ENCODE measurements at regions not wholly inside any gene's neighbourhood (a gene's known extent, or its start where the extent isn't known, plus 50 kb on each side); places are given as distances from the start of the nearest gene placed in this dataset.

GRCh38 chr2:129006901-129007300 lies 688.2 kb upstream of the HS6ST1 start:
- no peak for FAIRE-seq
- TF ChIP-seq POLR2AphosphoS5 (IDR thresholded peaks at IDR 0.05; ENCODE audit: low read depth, low read length) = no peak
- TF ChIP-seq POU2F2 (IDR thresholded peaks at IDR 0.05; ENCODE audit: low read depth, low read length) = no peak
- no peak for TF ChIP-seq SPI1 (IDR thresholded peaks at IDR 0.05; ENCODE audit: low read depth, low read length)
- TF ChIP-seq POLR2A (IDR thresholded peaks at IDR 0.05; ENCODE audit: low read depth, low read length) = no peak
- no peak for TF ChIP-seq PAX5 (IDR thresholded peaks at IDR 0.05; ENCODE audit: insufficient read depth, low read length, severe bottlenecking)
- no peak for TF ChIP-seq TAF1 (IDR thresholded peaks at IDR 0.05; ENCODE audit: low read depth, low read length)

GRCh38 chr2:129008055-129008880 lies 689.6 kb upstream of the HS6ST1 start:
- DNase-seq (ENCODE audit: insufficient read length, low spot score) = no peak
- TF ChIP-seq PAX5 (IDR thresholded peaks at IDR 0.05; ENCODE audit: insufficient read depth, low read length, severe bottlenecking) (no peak), TAF1 (IDR thresholded peaks at IDR 0.05; ENCODE audit: low read depth, low read length) (no peak), POLR2A (IDR thresholded peaks at IDR 0.05; ENCODE audit: low read depth, low read length) (no peak), SPI1 (IDR thresholded peaks at IDR 0.05; ENCODE audit: low read depth, low read length) (no peak), POLR2AphosphoS5 (IDR thresholded peaks at IDR 0.05; ENCODE audit: low read depth, low read length) (no peak), POU2F2 (IDR thresholded peaks at IDR 0.05; ENCODE audit: low read depth, low read length) (no peak)
- FAIRE-seq = no peak

More at GRCh38 chr2:129006901-129007300, 688.2 kb upstream of the HS6ST1 start:
- DNase-seq (ENCODE audit: insufficient read length, low spot score) = no peak

- TF ChIP-seq PAX5 (IDR thresholded peaks at IDR 0.05; ENCODE audit: insufficient read depth, low read length, severe bottlenecking) = no peak
- TF ChIP-seq SPI1 (IDR thresholded peaks at IDR 0.05; ENCODE audit: low read depth, low read length) = no peak
- no peak for TF ChIP-seq POLR2A (IDR thresholded peaks at IDR 0.05; ENCODE audit: low read depth, low read length)
- TF ChIP-seq POU2F2 (IDR thresholded peaks at IDR 0.05; ENCODE audit: low read depth, low read length) = no peak
- TF ChIP-seq TAF1 (IDR thresholded peaks at IDR 0.05; ENCODE audit: low read depth, low read length) = no peak
- no peak for TF ChIP-seq POLR2AphosphoS5 (IDR thresholded peaks at IDR 0.05; ENCODE audit: low read depth, low read length)
- no peak for FAIRE-seq
- DNase-seq (ENCODE audit: insufficient read length, low spot score) = no peak
These were observed 690.4 kb upstream of the HS6ST1 start for GRCh38 chr2:129008881-129009554.

GRCh38 chr2:129009555-129010146 lies 691.0 kb upstream of the HS6ST1 start:
- TF ChIP-seq PAX5 (IDR thresholded peaks at IDR 0.05; ENCODE audit: insufficient read depth, low read length, severe bottlenecking) = no peak
- no peak for TF ChIP-seq POLR2A (IDR thresholded peaks at IDR 0.05; ENCODE audit: low read depth, low read length)
- TF ChIP-seq POLR2AphosphoS5 (IDR thresholded peaks at IDR 0.05; ENCODE audit: low read depth, low read length) = no peak
- TF ChIP-seq POU2F2 (IDR thresholded peaks at IDR 0.05; ENCODE audit: low read depth, low read length) = no peak
- no peak for TF ChIP-seq TAF1 (IDR thresholded peaks at IDR 0.05; ENCODE audit: low read depth, low read length)
- no peak for TF ChIP-seq SPI1 (IDR thresholded peaks at IDR 0.05; ENCODE audit: low read depth, low read length)
- no peak for DNase-seq (ENCODE audit: insufficient read length, low spot score)
- FAIRE-seq = no peak

- no peak for TF ChIP-seq POLR2AphosphoS5 (IDR thresholded peaks at IDR 0.05; ENCODE audit: low read depth, low read length)
- no peak for TF ChIP-seq SPI1 (IDR thresholded peaks at IDR 0.05; ENCODE audit: low read depth, low read length)
- no peak for TF ChIP-seq POLR2A (IDR thresholded peaks at IDR 0.05; ENCODE audit: low read depth, low read length)
- TF ChIP-seq TAF1 (IDR thresholded peaks at IDR 0.05; ENCODE audit: low read depth, low read length) = no peak
- TF ChIP-seq PAX5 (IDR thresholded peaks at IDR 0.05; ENCODE audit: insufficient read depth, low read length, severe bottlenecking) = no peak
- no peak for TF ChIP-seq POU2F2 (IDR thresholded peaks at IDR 0.05; ENCODE audit: low read depth, low read length)
- FAIRE-seq (no peak), DNase-seq (ENCODE audit: insufficient read length, low spot score) (no peak)
These were observed 691.6 kb upstream of the HS6ST1 start for GRCh38 chr2:129010262-129010661.

- TF ChIP-seq PAX5 (IDR thresholded peaks at IDR 0.05; ENCODE audit: insufficient read depth, low read length, severe bottlenecking) (no peak), POU2F2 (IDR thresholded peaks at IDR 0.05; ENCODE audit: low read depth, low read length) (no peak), SPI1 (IDR thresholded peaks at IDR 0.05; ENCODE audit: low read depth, low read length) (no peak), POLR2A (IDR thresholded peaks at IDR 0.05; ENCODE audit: low read depth, low read length) (no peak), POLR2AphosphoS5 (IDR thresholded peaks at IDR 0.05; ENCODE audit: low read depth, low read length) (no peak), TAF1 (IDR thresholded peaks at IDR 0.05; ENCODE audit: low read depth, low read length) (no peak)
- DNase-seq (ENCODE audit: insufficient read length, low spot score) (no peak), FAIRE-seq (no peak)
These were observed 692.9 kb upstream of the HS6ST1 start for GRCh38 chr2:129011466-129012061.

GRCh38 chr2:129014432-129014831 lies 695.8 kb upstream of the HS6ST1 start:
- TF ChIP-seq POLR2AphosphoS5 (IDR thresholded peaks at IDR 0.05; ENCODE audit: low read depth, low read length) (no peak), POLR2A (IDR thresholded peaks at IDR 0.05; ENCODE audit: low read depth, low read length) (no peak), PAX5 (IDR thresholded peaks at IDR 0.05; ENCODE audit: insufficient read depth, low read length, severe bottlenecking) (no peak), SPI1 (IDR thresholded peaks at IDR 0.05; ENCODE audit: low read depth, low read length) (no peak), POU2F2 (IDR thresholded peaks at IDR 0.05; ENCODE audit: low read depth, low read length) (no peak), TAF1 (IDR thresholded peaks at IDR 0.05; ENCODE audit: low read depth, low read length) (no peak)
- FAIRE-seq (no peak), DNase-seq (ENCODE audit: insufficient read length, low spot score) (no peak)

- DNase-seq (ENCODE audit: insufficient read length, low spot score) (no peak), FAIRE-seq (no peak)
- no peak for TF ChIP-seq SPI1 (IDR thresholded peaks at IDR 0.05; ENCODE audit: low read depth, low read length)
- TF ChIP-seq POLR2AphosphoS5 (IDR thresholded peaks at IDR 0.05; ENCODE audit: low read depth, low read length) = no peak
- TF ChIP-seq POU2F2 (IDR thresholded peaks at IDR 0.05; ENCODE audit: low read depth, low read length) = no peak
- TF ChIP-seq PAX5 (IDR thresholded peaks at IDR 0.05; ENCODE audit: insufficient read depth, low read length, severe bottlenecking) = no peak
- TF ChIP-seq TAF1 (IDR thresholded peaks at IDR 0.05; ENCODE audit: low read depth, low read length) = no peak
- no peak for TF ChIP-seq POLR2A (IDR thresholded peaks at IDR 0.05; ENCODE audit: low read depth, low read length)
These were observed 697.0 kb upstream of the HS6ST1 start for GRCh38 chr2:129015397-129016285.
